CD4-positive, CD25-positive, alpha-beta regulatory T cell (primary cell): ENCODE measurements at regions not wholly inside any gene's neighbourhood (a gene's known extent, or its start where the extent isn't known, plus 50 kb on each side); places are given as distances from the start of the nearest gene placed in this dataset.

ENCODE experiments used
- ATAC-seq, 2 donors: fragments of 150-1000 bp; cut with Tn5 transposase; one replicate each; pipeline ENCODE4 v1.10.0; 2021; ENCODE audit warnings: low read depth in 2 of 2, moderate number of reproducible peaks in 2 of 2, moderate library complexity in 1 of 2
- DNase-seq, 3 donors: peaks; one replicate each; pipeline versions ENCODE4 v3.0.0 to v3.0.0-alpha.2; 2012 to 2022; ENCODE audit warnings: mixed read lengths in 1 of 3
- H3K27ac ChIP-seq: one replicate; pipeline ENCODE4 v1.7.0; 2013; ENCODE audit warnings: mild to moderate bottlenecking, low read length; ENCODE audit not compliant: insufficient read depth, poor library complexity, severe bottlenecking
- H3K27me3 ChIP-seq: one replicate; pipeline ENCODE4 v1.7.0; 2013; ENCODE audit warnings: low read length; ENCODE audit not compliant: control insufficient read depth, insufficient read depth
- H3K36me3 ChIP-seq: one replicate; pipeline ENCODE4 v1.7.0; 2013; ENCODE audit warnings: mild to moderate bottlenecking, low read length, moderate library complexity; ENCODE audit not compliant: control insufficient read depth, insufficient read depth
- H3K4me1 ChIP-seq: 2 replicates; pipeline ENCODE4 v1.7.0; 2013; ENCODE audit warnings: mild to moderate bottlenecking, low read length; ENCODE audit not compliant: insufficient read depth, control insufficient read depth, poor library complexity, severe bottlenecking
- H3K4me3 ChIP-seq: one replicate; pipeline ENCODE4 v1.7.0; 2013; ENCODE audit warnings: low read depth, mild to moderate bottlenecking, low read length, moderate library complexity
- H3K9me3 ChIP-seq, 2 experiments: 1 replicate in 1 of 2; 2 replicates in 1 of 2; pipeline ENCODE4 v1.7.0; 2013; ENCODE audit warnings: low read length in 2 of 2, mild to moderate bottlenecking in 1 of 2, moderate library complexity in 1 of 2; ENCODE audit not compliant: control insufficient read depth in 2 of 2
- H3K27ac Mint-ChIP-seq, 3 donors: one replicate each; pipeline ENCODE4 v1.8.0; 2020 to 2022; ENCODE audit warnings: mild to moderate bottlenecking in 3 of 3, mixed read lengths in 3 of 3, moderate library complexity in 2 of 3
- H3K27me3 Mint-ChIP-seq: one replicate; pipeline ENCODE4 v1.8.0; 2022; ENCODE audit warnings: mild to moderate bottlenecking, mixed read lengths
- H3K36me3 Mint-ChIP-seq: one replicate; pipeline ENCODE4 v1.8.0; 2020; ENCODE audit warnings: mixed read lengths
- H3K4me1 Mint-ChIP-seq, 4 donors: one replicate each; pipeline ENCODE4 v1.8.0; 2020 to 2022; ENCODE audit warnings: mixed read lengths in 4 of 4, mild to moderate bottlenecking in 1 of 4
- H3K4me3 Mint-ChIP-seq, 4 donors: one replicate each; pipeline ENCODE4 v1.8.0; 2020 to 2022; ENCODE audit warnings: mild to moderate bottlenecking in 4 of 4, mixed read lengths in 4 of 4, moderate library complexity in 3 of 4
- H3K9me3 Mint-ChIP-seq, 7 donors: one replicate each; pipeline ENCODE4 v1.8.0; 2020 to 2022; ENCODE audit warnings: mixed read lengths in 7 of 7, mild to moderate bottlenecking in 3 of 7, moderate library complexity in 2 of 7

DNA sequence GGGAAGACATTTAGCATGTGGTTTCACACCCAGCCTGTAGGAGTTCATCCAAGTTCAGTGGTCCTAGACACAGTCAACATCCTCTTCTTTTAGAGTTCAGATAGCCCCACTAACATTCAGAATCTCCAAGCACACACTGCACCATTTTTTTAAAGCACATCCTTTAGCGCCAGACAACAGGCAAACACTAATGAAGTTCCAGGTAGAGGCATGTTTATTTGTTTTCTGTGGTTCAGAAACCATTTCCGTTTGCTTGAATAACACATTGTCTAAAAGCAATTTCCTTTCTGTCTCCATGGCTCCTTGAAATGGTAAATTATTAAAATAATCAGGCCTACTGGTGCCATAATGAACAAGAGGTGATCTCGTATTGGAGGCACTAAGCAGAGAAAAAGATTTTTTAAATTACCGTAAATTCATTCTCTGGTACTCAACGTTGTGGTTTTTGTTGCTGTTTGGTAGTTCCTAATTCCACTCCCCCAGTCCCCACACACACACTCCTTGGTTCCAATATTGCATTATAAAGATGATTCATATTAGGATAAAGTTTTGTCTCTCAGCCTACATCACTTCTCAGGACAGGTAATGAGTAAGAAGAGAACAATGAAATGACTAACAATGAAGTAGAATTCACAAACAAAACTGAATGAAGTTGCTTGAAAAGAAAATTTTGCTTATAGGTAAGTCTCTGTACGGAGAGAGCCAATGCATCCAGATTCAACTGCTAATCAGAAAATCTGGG is 153.1 kb downstream of the PCSK1 start:
- Histone ChIP-seq H3K9me3 (no peaks in the 10 kb centered on the region), H3K4me3 (no peak overlapping the region), H3K4me1 (no peaks in the 10 kb centered on the region), H3K36me3 (no peaks in the 10 kb centered on the region), H3K27ac (no peak overlapping the region), H3K27me3 (peaks cover 2% of the 10 kb centered on the region)
- Mint-ChIP-seq H3K27me3 (no peaks in the 10 kb centered on the region), H3K4me1 (peaks cover 0 to 18% (median 0%) of the 10 kb centered on the region in 4 donors), H3K27ac (no peak overlapping the region), H3K36me3 (no peaks in the 10 kb centered on the region), H3K9me3 (peaks cover 0 to 4% (median 0%) of the 10 kb centered on the region in 7 donors), H3K4me3 (peak overlapping the region in 1 of 4 donors; percentile 30)
- no peak for DNase-seq
- no peak for ATAC-seq

DNA sequence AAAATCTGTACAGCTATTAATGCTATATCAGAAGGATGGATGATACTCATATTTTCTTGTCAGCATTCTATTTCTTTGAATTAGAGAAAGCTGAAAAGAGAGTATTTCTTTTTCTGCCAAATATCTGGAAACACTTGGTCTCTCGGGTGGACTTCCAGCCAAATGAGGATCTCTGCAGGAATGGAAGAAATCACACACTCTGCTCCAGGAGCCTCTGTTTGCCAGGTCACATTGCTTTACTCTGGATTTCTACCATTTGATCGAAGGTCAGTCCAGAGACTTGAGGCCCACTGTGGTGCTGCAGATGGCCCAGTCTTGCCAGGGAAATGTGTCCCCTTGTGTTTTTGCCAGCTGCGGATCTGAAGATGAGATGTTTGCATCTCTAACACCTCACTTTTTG is 154.1 kb downstream of the PCSK1 start:
- no peak overlapping the region for H3K27ac ChIP-seq
- Mint-ChIP-seq H3K27me3 (no peaks in the 10 kb centered on the region), H3K4me1 (peaks cover 0 to 18% (median 0%) of the 10 kb centered on the region in 4 donors), H3K27ac (no peak overlapping the region), H3K36me3 (no peaks in the 10 kb centered on the region), H3K9me3 (peaks cover 0 to 4% (median 0%) of the 10 kb centered on the region in 7 donors), H3K4me3 (no peak overlapping the region)
- H3K27me3 ChIP-seq, result peaks cover 2% of the 10 kb centered on the region
- DNase-seq (no peak), ATAC-seq (no peak)
- H3K4me3 ChIP-seq, result no peak overlapping the region
- H3K4me1 ChIP-seq, result no peaks in the 10 kb centered on the region
- no peaks in the 10 kb centered on the region for H3K9me3 ChIP-seq
- no peaks in the 10 kb centered on the region for H3K36me3 ChIP-seq

DNA sequence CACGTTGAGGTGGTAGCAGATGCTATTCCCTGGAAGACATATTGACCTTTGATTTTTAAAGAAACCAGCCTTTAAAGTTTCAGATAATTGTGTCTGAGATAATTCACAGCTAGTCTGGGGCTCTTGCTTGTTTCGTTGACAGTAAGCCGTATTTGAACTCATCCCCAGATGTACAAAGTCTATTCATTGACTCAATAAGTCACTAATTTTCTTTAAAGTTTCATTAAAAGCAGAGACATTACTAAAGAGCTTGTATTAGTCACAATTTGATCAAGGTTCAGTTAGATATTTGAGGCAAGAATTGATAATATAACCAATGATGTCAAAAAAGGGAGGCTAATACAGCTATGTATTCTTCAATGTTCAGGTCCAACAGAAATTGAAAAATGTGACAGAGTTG is 158.0 kb downstream of the PCSK1 start:
- H3K27me3 Mint-ChIP-seq, result no peaks in the 10 kb centered on the region

DNA sequence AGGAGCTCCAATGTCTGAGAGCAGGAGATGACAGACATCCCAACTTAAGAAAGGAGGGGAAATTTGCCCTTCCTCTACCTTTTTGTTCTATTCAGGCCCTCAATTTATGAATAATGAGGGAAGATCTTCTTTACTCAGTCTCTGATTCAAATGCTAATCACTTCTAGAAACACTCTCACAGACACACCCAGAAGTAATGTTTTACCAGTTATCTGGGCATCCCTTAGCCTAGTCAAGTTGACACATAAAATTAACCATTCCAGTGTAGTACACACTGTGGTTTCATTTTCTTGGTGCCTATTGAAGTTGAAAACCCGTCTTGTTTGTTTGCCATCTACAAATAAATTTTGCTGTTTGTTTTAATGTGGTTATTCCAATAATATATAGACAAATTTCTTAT is 167.6 kb downstream of the PCSK1 start:
- H3K27ac Mint-ChIP-seq, result no peak overlapping the region
- no peaks in the 10 kb centered on the region for H3K36me3 ChIP-seq
- peaks cover 22% of the 10 kb centered on the region for H3K27me3 Mint-ChIP-seq
- DNase-seq, result no peak
- H3K27ac ChIP-seq, result no peak overlapping the region
- peaks cover 1% of the 10 kb centered on the region for H3K27me3 ChIP-seq
- ATAC-seq, result no peak
- no peak overlapping the region for H3K4me3 ChIP-seq
- H3K4me1 Mint-ChIP-seq, result no peaks in the 10 kb centered on the region
- H3K9me3 Mint-ChIP-seq, result peaks cover 0 to 31% (median 13%) of the 10 kb centered on the region in 7 donors
- H3K4me3 Mint-ChIP-seq, result no peak overlapping the region
- no peaks in the 10 kb centered on the region for H3K36me3 Mint-ChIP-seq
- no peaks in the 10 kb centered on the region for H3K4me1 ChIP-seq
- H3K9me3 ChIP-seq, result peaks cover 0 to 11% of the 10 kb centered on the region in 2 experiments

More for the DNA sequence above, 158.0 kb downstream of the PCSK1 start:
- H3K9me3 Mint-ChIP-seq, result peaks cover 1 to 7% (median 3%) of the 10 kb centered on the region in 7 donors
- no peaks in the 10 kb centered on the region for H3K36me3 ChIP-seq
- no peaks in the 10 kb centered on the region for H3K36me3 Mint-ChIP-seq
- H3K27me3 ChIP-seq, result peaks cover 2% of the 10 kb centered on the region
- no peaks in the 10 kb centered on the region for H3K9me3 ChIP-seq
- H3K4me3 Mint-ChIP-seq, result no peak overlapping the region
- H3K4me3 ChIP-seq, result no peak overlapping the region
- peaks cover 0 to 6% (median 0%) of the 10 kb centered on the region in 4 donors for H3K4me1 Mint-ChIP-seq
- no peak overlapping the region for H3K27ac ChIP-seq
- ATAC-seq, result no peak
- H3K27ac Mint-ChIP-seq, result no peak overlapping the region
- no peaks in the 10 kb centered on the region for H3K4me1 ChIP-seq
- DNase-seq, result no peak

DNA sequence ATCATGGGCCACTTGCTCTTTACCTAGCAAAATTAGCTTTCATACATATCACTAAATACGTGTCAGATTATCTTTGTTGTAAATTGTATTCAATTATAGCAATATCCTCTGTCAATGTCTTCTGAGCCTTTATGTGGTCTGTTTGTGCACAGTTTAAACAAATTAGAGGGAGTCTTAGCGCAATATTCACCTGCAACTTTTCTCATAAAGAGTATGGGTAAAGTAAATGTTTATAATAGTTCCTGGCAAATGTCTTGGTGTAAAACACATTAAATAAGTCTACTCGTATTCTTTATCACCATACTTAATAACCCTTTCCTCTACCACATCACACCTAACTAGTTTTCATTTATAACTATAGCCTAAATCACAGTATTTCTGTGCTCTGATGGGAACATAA is 169.0 kb downstream of the PCSK1 start:
- H3K4me3 Mint-ChIP-seq, result no peak overlapping the region
- Histone ChIP-seq H3K27me3 (peaks cover 1% of the 10 kb centered on the region), H3K4me3 (no peak overlapping the region), H3K36me3 (no peaks in the 10 kb centered on the region), H3K4me1 (no peaks in the 10 kb centered on the region), H3K9me3 (peaks cover 0 to 11% of the 10 kb centered on the region in 2 experiments), H3K27ac (no peak overlapping the region)
- H3K27ac Mint-ChIP-seq, result no peak overlapping the region
- peaks cover 0 to 19% (median 9%) of the 10 kb centered on the region in 7 donors for H3K9me3 Mint-ChIP-seq
- DNase-seq, result no peak
- no peaks in the 10 kb centered on the region for H3K36me3 Mint-ChIP-seq
- ATAC-seq, result no peak
- peaks cover 31% of the 10 kb centered on the region for H3K27me3 Mint-ChIP-seq
- no peaks in the 10 kb centered on the region for H3K4me1 Mint-ChIP-seq

DNA sequence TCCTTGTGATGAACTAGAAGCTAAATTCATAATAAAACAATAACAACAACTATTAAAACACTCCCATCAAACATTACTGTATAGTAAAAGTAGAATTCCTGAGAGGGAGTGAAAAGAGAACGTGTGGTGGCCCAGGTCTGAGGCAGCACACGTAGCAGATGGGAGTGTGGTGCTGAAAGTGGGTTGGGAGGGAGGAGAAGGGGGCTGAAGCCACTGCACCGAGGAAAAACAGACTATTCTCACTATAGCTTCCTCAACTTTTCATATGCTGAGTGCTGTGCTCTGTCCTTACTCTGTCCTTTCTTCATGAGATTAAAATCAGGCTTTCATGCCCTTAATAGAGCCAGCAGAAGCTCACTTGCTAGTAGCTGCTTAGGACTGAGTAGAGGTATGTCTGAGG is 170.9 kb downstream of the PCSK1 start:
- Histone ChIP-seq H3K27ac (no peak overlapping the region), H3K36me3 (no peaks in the 10 kb centered on the region), H3K4me1 (no peaks in the 10 kb centered on the region), H3K9me3 (peaks cover 0 to 6% of the 10 kb centered on the region in 2 experiments), H3K4me3 (no peak overlapping the region), H3K27me3 (no peaks in the 10 kb centered on the region)
- H3K27me3 Mint-ChIP-seq, result peaks cover 40% of the 10 kb centered on the region
- no peaks in the 10 kb centered on the region for H3K36me3 Mint-ChIP-seq
- no peak overlapping the region for H3K27ac Mint-ChIP-seq
- H3K4me1 Mint-ChIP-seq, result peaks cover 0 to 6% (median 0%) of the 10 kb centered on the region in 4 donors
- peaks cover 0 to 11% (median 9%) of the 10 kb centered on the region in 7 donors for H3K9me3 Mint-ChIP-seq
- no peak for DNase-seq
- ATAC-seq, result no peak
- H3K4me3 Mint-ChIP-seq, result no peak overlapping the region

DNA sequence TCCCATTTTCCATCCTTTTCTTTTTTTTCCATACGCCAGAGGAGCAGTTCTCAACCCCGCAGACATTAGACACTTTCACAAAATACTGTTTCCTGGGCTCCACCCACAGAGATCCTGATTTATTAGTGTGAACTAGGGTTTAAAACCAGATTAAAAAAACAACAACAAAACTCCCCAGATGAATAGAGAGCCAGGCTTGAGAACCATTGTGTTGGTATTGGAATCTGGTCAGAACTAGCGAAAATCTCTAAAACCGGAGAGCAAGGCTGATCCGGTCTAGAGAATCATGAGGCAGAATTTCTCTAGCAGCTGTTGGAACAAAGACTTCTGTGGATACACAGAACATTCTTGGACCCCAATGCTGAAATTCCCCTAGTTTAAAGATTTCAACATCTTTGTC is 173.0 kb downstream of the PCSK1 start:
- Mint-ChIP-seq H3K27ac (no peak overlapping the region), H3K4me1 (peaks cover 0 to 6% (median 0%) of the 10 kb centered on the region in 4 donors)
- no peaks in the 10 kb centered on the region for H3K9me3 ChIP-seq

More for the DNA sequence above, 173.0 kb downstream of the PCSK1 start:
- H3K4me3 ChIP-seq, result no peak overlapping the region
- H3K36me3 Mint-ChIP-seq, result no peaks in the 10 kb centered on the region
- H3K27me3 ChIP-seq, result no peaks in the 10 kb centered on the region
- H3K9me3 Mint-ChIP-seq, result peaks cover 0 to 7% (median 0%) of the 10 kb centered on the region in 7 donors
- ATAC-seq, result no peak
- H3K4me3 Mint-ChIP-seq, result no peak overlapping the region
- no peaks in the 10 kb centered on the region for H3K4me1 ChIP-seq
- no peak for DNase-seq
- no peaks in the 10 kb centered on the region for H3K36me3 ChIP-seq
- no peak overlapping the region for H3K27ac ChIP-seq
- peaks cover 30% of the 10 kb centered on the region for H3K27me3 Mint-ChIP-seq
